Right forelimb (tissue), 1 donor: ENCODE measurements at regions not wholly inside any gene's neighbourhood (a gene's known extent, or its start where the extent isn't known, plus 50 kb on each side); places are given as distances from the start of the nearest gene placed in this dataset.

ENCODE experiments used
- DNase-seq: peaks from one replicate; pipeline ENCODE4 v3.0.0-alpha.2; 2018

GRCh38 chr19:31668921-31669320, 319.7 kb upstream of the TSHZ3 start:
- no peak for DNase-seq

GRCh38 chr19:31670931-31671330, 321.7 kb upstream of the TSHZ3 start:
- DNase-seq = no peak

GRCh38 chr19:31671411-31672035, 322.3 kb upstream of the TSHZ3 start:
- DNase-seq = no peak

GRCh38 chr19:31674503-31675192, 325.4 kb upstream of the TSHZ3 start:
- no peak for DNase-seq

- no peak for DNase-seq
These were observed 326.1 kb upstream of the TSHZ3 start for GRCh38 chr19:31675193-31675913.

GRCh38 chr19:31676271-31677004, 327.2 kb upstream of the TSHZ3 start:
- no peak for DNase-seq

GRCh38 chr19:31678421-31678820, 329.2 kb upstream of the TSHZ3 start:
- DNase-seq = no peak

- DNase-seq = no peak
These were observed 331.9 kb upstream of the TSHZ3 start for GRCh38 chr19:31681121-31681520.

GRCh38 chr19:31693131-31693932, 344.1 kb upstream of the TSHZ3 start:
- no peak for DNase-seq

GRCh38 chr19:31693933-31694269, 344.7 kb upstream of the TSHZ3 start:
- no peak for DNase-seq

- no peak for DNase-seq
These were observed 345.5 kb upstream of the TSHZ3 start for GRCh38 chr19:31694761-31695160.

GRCh38 chr19:31699421-31699820, 350.2 kb upstream of the TSHZ3 start:
- no peak for DNase-seq

- DNase-seq = no peak
These were observed 351.9 kb upstream of the TSHZ3 start for GRCh38 chr19:31701146-31701545.

- DNase-seq = no peak
These were observed 356.4 kb upstream of the TSHZ3 start for GRCh38 chr19:31705656-31706055.

- DNase-seq = no peak
These were observed 356.9 kb upstream of the TSHZ3 start for GRCh38 chr19:31706131-31706530.

- no peak for DNase-seq
These were observed 357.7 kb upstream of the TSHZ3 start for GRCh38 chr19:31706691-31707620.

- no peak for DNase-seq
These were observed 359.3 kb upstream of the TSHZ3 start for GRCh38 chr19:31708520-31708919.

GRCh38 chr19:31709476-31709875, 360.2 kb upstream of the TSHZ3 start:
- no peak for DNase-seq

- no peak for DNase-seq
These were observed 366.2 kb upstream of the TSHZ3 start for GRCh38 chr19:31715249-31715945.

- no peak for DNase-seq
These were observed 367.6 kb upstream of the TSHZ3 start for GRCh38 chr19:31716826-31717225.
